ENCODE measurements at regions not wholly inside any gene's neighbourhood (a gene's known extent, or its start where the extent isn't known, plus 50 kb on each side); places are given as distances from the start of the nearest gene placed in this dataset.

- H3K9me3 ChIP-seq (ENCODE audit: severe bottlenecking) = no peaks in the 10 kb centered on the region
- ATAC-seq (ENCODE audit: low read depth) = no peak
- no peak for DNase-seq (ENCODE audit: low spot score)
Observed at GRCh38 chr12:11556682-11557081, 92.8 kb upstream of the ETV6 start.

GRCh38 chr12:11559626-11560340 is 89.7 kb upstream of the ETV6 start:
- DNase-seq (ENCODE audit: low spot score) (no peak), ATAC-seq (ENCODE audit: low read depth) (no peak)
- Histone ChIP-seq H3K36me3 (ENCODE audit: low read depth) (no peaks in the 10 kb centered on the region), H3K9me3 (ENCODE audit: severe bottlenecking) (no peaks in the 10 kb centered on the region), H3K27me3 (ENCODE audit: insufficient read depth, poor library complexity, severe bottlenecking) (no peaks in the 10 kb centered on the region), H3K4me1 (ENCODE audit: insufficient read depth, poor library complexity, severe bottlenecking) (no peaks in the 10 kb centered on the region), H3K4me3 (ENCODE audit: severe bottlenecking) (no peak overlapping the region), H3K27ac (ENCODE audit: poor library complexity, severe bottlenecking) (no peak overlapping the region)
- TF ChIP-seq CTCF (IDR thresholded peaks at IDR 0.05; ENCODE audit: poor library complexity, severe bottlenecking) = no peak

More at GRCh38 chr12:11556682-11557081, 92.8 kb upstream of the ETV6 start:
- TF ChIP-seq CTCF (IDR thresholded peaks at IDR 0.05; ENCODE audit: poor library complexity, severe bottlenecking) = no peak
- H3K27me3 ChIP-seq (ENCODE audit: insufficient read depth, poor library complexity, severe bottlenecking) = no peaks in the 10 kb centered on the region
- H3K27ac ChIP-seq (ENCODE audit: poor library complexity, severe bottlenecking) = no peak overlapping the region
- H3K4me3 ChIP-seq (ENCODE audit: severe bottlenecking) = no peak overlapping the region
- H3K4me1 ChIP-seq (ENCODE audit: insufficient read depth, poor library complexity, severe bottlenecking) = no peaks in the 10 kb centered on the region
- no peaks in the 10 kb centered on the region for H3K36me3 ChIP-seq (ENCODE audit: low read depth)

- H3K4me3 ChIP-seq (ENCODE audit: severe bottlenecking) = no peak overlapping the region
- ATAC-seq (ENCODE audit: low read depth) (no peak), DNase-seq (ENCODE audit: low spot score) (no peak)
- TF ChIP-seq CTCF (IDR thresholded peaks at IDR 0.05; ENCODE audit: poor library complexity, severe bottlenecking) = no peak
- no peaks in the 10 kb centered on the region for H3K9me3 ChIP-seq (ENCODE audit: severe bottlenecking)
- H3K27me3 ChIP-seq (ENCODE audit: insufficient read depth, poor library complexity, severe bottlenecking) = no peaks in the 10 kb centered on the region
- H3K4me1 ChIP-seq (ENCODE audit: insufficient read depth, poor library complexity, severe bottlenecking) = no peaks in the 10 kb centered on the region
- no peak overlapping the region for H3K27ac ChIP-seq (ENCODE audit: poor library complexity, severe bottlenecking)
- H3K36me3 ChIP-seq (ENCODE audit: low read depth) = no peaks in the 10 kb centered on the region
Observed at GRCh38 chr12:11561411-11561810, 88.1 kb upstream of the ETV6 start.

- Histone ChIP-seq H3K4me1 (ENCODE audit: insufficient read depth, poor library complexity, severe bottlenecking) (no peaks in the 10 kb centered on the region), H3K27ac (ENCODE audit: poor library complexity, severe bottlenecking) (no peak overlapping the region), H3K27me3 (ENCODE audit: insufficient read depth, poor library complexity, severe bottlenecking) (no peaks in the 10 kb centered on the region), H3K9me3 (ENCODE audit: severe bottlenecking) (no peaks in the 10 kb centered on the region), H3K36me3 (ENCODE audit: low read depth) (no peaks in the 10 kb centered on the region), H3K4me3 (ENCODE audit: severe bottlenecking) (no peak overlapping the region)
- DNase-seq (ENCODE audit: low spot score) = no peak
- no peak for TF ChIP-seq CTCF (IDR thresholded peaks at IDR 0.05; ENCODE audit: poor library complexity, severe bottlenecking)
- no peak for ATAC-seq (ENCODE audit: low read depth)
Observed at GRCh38 chr12:11563785-11564739, 85.4 kb upstream of the ETV6 start.
